Omental fat pad (tissue), 3 donors: ENCODE measurements at regions not wholly inside any gene's neighbourhood (a gene's known extent, or its start where the extent isn't known, plus 50 kb on each side); places are given as distances from the start of the nearest gene placed in this dataset.

Experiments used
- ATAC-seq: fragments of 150-250 bp; one replicate; pipeline ENCODE4 v1.9.1; 2016; ENCODE audit warnings: mild to moderate bottlenecking, moderate library complexity; ENCODE audit not compliant: low FRiP score
- DNase-seq: peaks from one replicate; pipeline ENCODE4 v3.0.0-alpha.2; 2019; ENCODE audit warnings: low spot score
- CTCF ChIP-seq, 3 donors: fragments of 450-650 bp; IDR thresholded peaks; one replicate each; pipeline ENCODE4 v1.5.1; 2016 to 2017; ENCODE audit warnings: antibody characterized with exemption in 3 of 3, mild to moderate bottlenecking in 3 of 3, moderate library complexity in 2 of 3

DNA sequence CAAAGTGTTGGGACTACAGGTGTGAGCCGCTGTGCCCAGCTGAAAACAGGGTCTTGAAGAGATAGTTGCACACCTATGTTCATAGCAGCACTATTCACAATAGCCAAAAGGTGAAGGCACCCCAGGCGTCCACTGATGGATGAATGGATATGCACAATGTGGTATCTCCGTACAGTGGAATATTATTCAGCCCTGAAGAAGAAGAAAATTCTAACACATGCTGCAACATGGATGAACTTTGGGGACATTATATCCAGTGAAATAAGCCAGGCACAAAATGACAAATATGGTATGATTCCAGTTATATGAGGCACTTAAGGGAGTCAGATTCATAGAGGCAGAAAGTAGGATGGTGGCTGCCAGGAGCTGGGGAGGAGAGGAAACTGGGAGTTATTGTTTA lies 137.6 kb upstream of the WNT4 start:
- DNase-seq (no peak), ATAC-seq (no peak)
- no peak for TF ChIP-seq CTCF (IDR thresholded peaks at IDR 0.05)

DNA sequence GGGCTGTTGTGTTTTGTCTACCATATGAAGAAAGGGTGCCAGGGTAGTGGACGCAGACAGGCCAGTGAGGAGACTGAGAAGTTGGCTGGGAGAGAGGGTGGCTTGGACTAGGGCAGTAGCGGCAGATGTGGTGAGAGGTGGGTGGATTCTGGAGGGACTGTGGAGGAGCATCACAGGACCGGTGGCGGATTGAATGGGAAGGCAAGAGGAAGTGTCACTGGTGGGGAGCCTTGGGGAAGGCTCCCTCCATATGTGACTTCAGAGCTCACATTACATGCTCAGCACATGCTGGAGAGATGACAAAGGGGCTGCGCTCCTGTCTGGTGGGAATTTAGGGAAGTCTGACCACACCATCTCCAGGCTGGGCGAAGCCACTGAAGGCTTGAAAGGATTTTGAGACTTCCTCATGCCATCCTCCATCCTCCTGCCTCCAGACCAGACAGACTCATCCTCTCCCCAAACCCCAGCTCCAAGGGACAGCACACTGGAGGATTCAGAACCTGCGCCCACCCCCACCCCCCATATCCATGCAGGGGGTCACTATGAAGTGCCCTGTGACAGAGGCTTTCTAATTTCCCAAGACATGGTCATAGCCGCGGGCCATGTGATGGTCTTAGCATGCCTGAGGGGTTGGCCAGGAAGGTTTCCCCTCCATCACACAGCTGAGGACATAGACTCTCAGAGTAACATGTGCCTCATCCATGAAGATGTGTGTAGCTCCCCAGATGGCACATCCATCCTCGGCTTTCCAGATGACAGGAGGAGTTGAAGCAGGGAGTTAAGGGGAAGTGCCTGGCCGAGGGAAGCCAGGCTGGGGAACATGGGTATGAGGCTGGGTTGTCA lies 138.8 kb upstream of the WNT4 start:
- DNase-seq: no peak
- ATAC-seq: no peak
- no peak for TF ChIP-seq CTCF (IDR thresholded peaks at IDR 0.05)

DNA sequence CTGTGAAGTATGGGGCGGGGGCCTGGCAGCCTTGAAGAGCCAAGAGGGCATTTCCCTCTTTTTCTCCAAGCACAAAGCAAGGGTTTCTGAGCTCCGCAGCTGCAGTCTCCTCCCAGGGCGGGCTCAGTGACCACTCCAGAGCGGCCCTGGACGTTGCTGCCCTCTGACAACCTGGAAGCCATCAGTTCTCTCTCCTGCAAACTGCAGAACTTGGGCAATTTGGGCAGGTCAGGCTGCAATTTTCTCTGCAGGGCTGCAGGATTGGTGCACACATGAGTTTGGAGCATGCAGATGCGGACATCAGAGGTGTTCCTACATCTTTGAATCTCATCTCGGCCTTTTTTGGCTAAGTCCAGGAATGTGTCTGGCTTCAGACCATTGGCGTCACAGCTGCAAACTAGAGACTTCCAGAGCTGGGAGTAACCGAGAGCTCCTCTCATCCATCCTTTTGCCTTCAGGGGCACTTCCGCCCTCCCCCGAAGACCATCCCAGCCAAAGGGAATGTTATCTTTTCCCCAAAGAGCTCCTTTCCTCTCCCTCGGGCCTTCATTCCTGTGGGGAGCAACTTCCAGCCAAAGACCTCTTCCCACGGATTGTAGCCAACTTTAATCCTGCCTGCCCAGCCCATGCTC lies 139.6 kb upstream of the WNT4 start:
- no peak for ATAC-seq
- no peak for DNase-seq
- no peak for TF ChIP-seq CTCF (IDR thresholded peaks at IDR 0.05)

DNA sequence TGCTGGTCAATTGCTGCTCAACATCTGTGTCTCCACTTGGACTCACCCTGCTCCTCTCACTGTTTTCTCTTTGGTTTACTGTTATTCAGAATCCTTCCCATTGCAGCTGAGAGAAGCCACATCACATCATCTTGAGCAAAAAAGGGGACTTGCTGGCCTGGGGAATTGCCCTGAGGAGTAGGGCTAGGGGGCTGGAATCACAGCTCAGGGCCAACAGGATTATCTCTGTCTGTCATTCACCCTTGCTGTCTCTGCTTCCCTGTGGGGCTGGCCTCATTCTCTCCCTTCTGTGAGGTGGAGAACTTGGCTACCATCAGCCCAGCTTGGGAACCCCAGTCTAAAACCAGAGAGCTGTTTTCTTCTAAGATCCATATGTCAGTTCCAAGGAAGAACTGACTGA lies 140.7 kb upstream of the WNT4 start:
- no peak for TF ChIP-seq CTCF (IDR thresholded peaks at IDR 0.05)
- ATAC-seq (no peak), DNase-seq (no peak)

GRCh38 chr1:22284236-22284635 lies 141.3 kb upstream of the WNT4 start:
- DNase-seq (no peak), ATAC-seq (no peak)
- no peak for TF ChIP-seq CTCF (IDR thresholded peaks at IDR 0.05)

GRCh38 chr1:22284906-22285548 lies 142.1 kb upstream of the WNT4 start:
- no peak for ATAC-seq
- DNase-seq: no peak
- TF ChIP-seq CTCF (IDR thresholded peaks at IDR 0.05): no peak
